ENCODE measurements at regions not wholly inside any gene's neighbourhood (a gene's known extent, or its start where the extent isn't known, plus 50 kb on each side); places are given as distances from the start of the nearest gene placed in this dataset.

GRCh38 chr10:77727481-77727880 lies 89.9 kb upstream of the KCNMA1 start:
- intact Hi-C loops (cut with micrococcal nuclease): no loop called here
- H2AFZ ChIP-seq (ENCODE audit: insufficient read depth, low read depth, low read length, poor library complexity, severe bottlenecking): no peak overlapping the region
- no peak overlapping the region for H3K27ac ChIP-seq (ENCODE audit: low read length in 2 of 2)
- peaks cover 0 to 8% (median 0%) of the 10 kb centered on the region in 3 donors for H3K9me3 ChIP-seq (ENCODE audit: control extremely low read depth in 1 of 3, control insufficient read depth in 2 of 3, insufficient read depth in 1 of 3, low read length in 2 of 3)
- no peak overlapping the region for H3K9ac ChIP-seq (ENCODE audit: low read length)
- DNase-seq (no peak), ATAC-seq (ENCODE audit: low read depth) (no peak)
- no peak overlapping the region for H3K4me3 ChIP-seq (ENCODE audit: control extremely low read depth in 1 of 5, extremely low read depth in 1 of 5, insufficient read depth in 1 of 5, low read depth in 2 of 5, low read length in 4 of 5)
- no peak for TF ChIP-seq EZH2 (IDR thresholded peaks at IDR 0.05; ENCODE audit: borderline replicate concordance, insufficient read depth, low read depth, low read length, poor library complexity, severe bottlenecking)
- no peak for TF ChIP-seq CTCF (IDR thresholded peaks at IDR 0.05)
- H3K27me3 Mint-ChIP-seq: peaks cover 17% of the 10 kb centered on the region
- no peaks in the 10 kb centered on the region for H3K27me3 ChIP-seq (replicated peaks in 1 of 4; ENCODE audit: control extremely low read depth in 1 of 4, control insufficient read depth in 3 of 4, insufficient read depth in 4 of 4, low read length in 3 of 4)
- H3K4me3 Mint-ChIP-seq: no peak overlapping the region
- H3K9me3 Mint-ChIP-seq (ENCODE audit: insufficient read depth): no peaks in the 10 kb centered on the region
- H3K4me1 Mint-ChIP-seq: no peaks in the 10 kb centered on the region
- no peak overlapping the region for H3K4me2 ChIP-seq (replicated peaks; ENCODE audit: low read depth, low read length, poor library complexity, severe bottlenecking)
- H3K27ac Mint-ChIP-seq: no peak overlapping the region
- no peaks in the 10 kb centered on the region for H3K79me2 ChIP-seq (ENCODE audit: control insufficient read depth, insufficient read depth, low read length)
- H3K36me3 ChIP-seq (replicated peaks in 1 of 2; ENCODE audit: control extremely low read depth in 1 of 2, control insufficient read depth in 1 of 2, extremely low read depth in 1 of 2, insufficient read depth in 2 of 2, low read length in 1 of 2): no peaks in the 10 kb centered on the region
- WGBS (ENCODE audit: insufficient coverage): no CpG with 5 or more reads among the region's 3 CpGs
- no peaks in the 10 kb centered on the region for H4K20me1 ChIP-seq (ENCODE audit: control insufficient read depth, insufficient read depth, low read length, poor library complexity, severe bottlenecking)
- H3K4me1 ChIP-seq (ENCODE audit: control insufficient read depth in 2 of 2, insufficient read depth in 2 of 2, low read length in 2 of 2): no peaks in the 10 kb centered on the region
- CTCF ChIA-PET: no interaction called here
- POLR2A ChIA-PET: no interaction called here

- Histone ChIP-seq H3K4me2 (replicated peaks; ENCODE audit: low read depth, low read length, poor library complexity, severe bottlenecking) (no peak overlapping the region), H3K4me3 (ENCODE audit: control extremely low read depth in 1 of 5, extremely low read depth in 1 of 5, insufficient read depth in 1 of 5, low read depth in 2 of 5, low read length in 4 of 5) (no peak overlapping the region), H3K27ac (ENCODE audit: low read length in 2 of 2) (no peak overlapping the region), H3K9me3 (ENCODE audit: control extremely low read depth in 1 of 3, control insufficient read depth in 2 of 3, insufficient read depth in 1 of 3, low read length in 2 of 3) (peaks cover 0 to 8% (median 0%) of the 10 kb centered on the region in 3 donors), H3K27me3 (replicated peaks in 1 of 4; ENCODE audit: control extremely low read depth in 1 of 4, control insufficient read depth in 3 of 4, insufficient read depth in 4 of 4, low read length in 3 of 4) (no peaks in the 10 kb centered on the region), H4K20me1 (ENCODE audit: control insufficient read depth, insufficient read depth, low read length, poor library complexity, severe bottlenecking) (no peaks in the 10 kb centered on the region), H3K9ac (ENCODE audit: low read length) (no peak overlapping the region), H3K4me1 (ENCODE audit: control insufficient read depth in 2 of 2, insufficient read depth in 2 of 2, low read length in 2 of 2) (no peaks in the 10 kb centered on the region), H2AFZ (ENCODE audit: insufficient read depth, low read depth, low read length, poor library complexity, severe bottlenecking) (no peak overlapping the region), H3K36me3 (replicated peaks in 1 of 2; ENCODE audit: control extremely low read depth in 1 of 2, control insufficient read depth in 1 of 2, extremely low read depth in 1 of 2, insufficient read depth in 2 of 2, low read length in 1 of 2) (no peaks in the 10 kb centered on the region), H3K79me2 (ENCODE audit: control insufficient read depth, insufficient read depth, low read length) (no peaks in the 10 kb centered on the region)
- Mint-ChIP-seq H3K27me3 (peaks cover 17% of the 10 kb centered on the region), H3K4me3 (no peak overlapping the region), H3K4me1 (no peaks in the 10 kb centered on the region), H3K27ac (no peak overlapping the region), H3K9me3 (ENCODE audit: insufficient read depth) (no peaks in the 10 kb centered on the region)
- POLR2A ChIA-PET: no interaction called here
- TF ChIP-seq EZH2 (IDR thresholded peaks at IDR 0.05; ENCODE audit: borderline replicate concordance, insufficient read depth, low read depth, low read length, poor library complexity, severe bottlenecking): no peak
- TF ChIP-seq CTCF (IDR thresholded peaks at IDR 0.05): no peak
- DNase-seq (no peak), ATAC-seq (ENCODE audit: low read depth) (no peak)
- WGBS (ENCODE audit: insufficient coverage): no CpG with 5 or more reads among the region's 3 CpGs
- intact Hi-C loops (cut with micrococcal nuclease): no loop called here
- CTCF ChIA-PET: no interaction called here
Observed at GRCh38 chr10:77726732-77727131, 89.1 kb upstream of the KCNMA1 start.
